Gastroesophageal sphincter (tissue), 3 donors: ENCODE measurements at regions not wholly inside any gene's neighbourhood (a gene's known extent, or its start where the extent isn't known, plus 50 kb on each side); places are given as distances from the start of the nearest gene placed in this dataset.

Experiments used
- CTCF ChIP-seq, 4 experiments: fragments of 200-600 bp in 2 of 4; fragments of 450-650 bp in 2 of 4; sonication (generic) in 1 of 4; IDR thresholded peaks; one replicate each; pipeline ENCODE4 v1.5.1; 2017 to 2019; ENCODE audit warnings: antibody characterized with exemption in 4 of 4, mild to moderate bottlenecking in 2 of 4, moderate library complexity in 2 of 4
- POLR2A ChIP-seq, 2 donors: fragments of 450-650 bp; IDR thresholded peaks; one replicate each; pipeline ENCODE4 v1.6.1; 2017; ENCODE audit warnings: antibody characterized with exemption in 2 of 2, mild to moderate bottlenecking in 2 of 2, moderate library complexity in 1 of 2
- POLR2AphosphoS5 ChIP-seq: sonication (generic); formaldehyde crosslinking; IDR thresholded peaks from one replicate; pipeline ENCODE4 v1.6.1; 2017; ENCODE audit warnings: antibody characterized with exemption

- TF ChIP-seq CTCF (IDR thresholded peaks at IDR 0.05), result no peak
- no peak for TF ChIP-seq POLR2A (IDR thresholded peaks at IDR 0.05)
- TF ChIP-seq POLR2AphosphoS5, result no peak
Observed at GRCh38 chr17:77507111-77507885, 366.5 kb downstream of the SEC14L1 start.
